KMS-11 (cell line): ENCODE measurements at regions not wholly inside any gene's neighbourhood (a gene's known extent, or its start where the extent isn't known, plus 50 kb on each side); places are given as distances from the start of the nearest gene placed in this dataset.

Source experiments
- H2AFZ ChIP-seq: fragments of 200-600 bp; sonication (generic); 2 replicates; pipeline ENCODE4 v1.6.1; 2016; ENCODE audit warnings: antibody characterized with exemption, mixed run types, low read depth
- H3K27ac ChIP-seq: fragments of 200-600 bp; sonication (generic); 2 replicates; pipeline ENCODE4 v1.6.1; 2016; ENCODE audit warnings: mild to moderate bottlenecking, mixed run types
- H3K27me3 ChIP-seq: fragments of 200-600 bp; sonication (generic); 2 replicates; pipeline ENCODE4 v1.6.1; 2017; ENCODE audit warnings: mild to moderate bottlenecking, low read depth, mixed run types, moderate library complexity; ENCODE audit not compliant: insufficient read depth
- H3K36me3 ChIP-seq: fragments of 200-600 bp; sonication (generic); 2 replicates; pipeline ENCODE4 v1.6.1; 2017; ENCODE audit warnings: mild to moderate bottlenecking, mixed run types; ENCODE audit not compliant: insufficient read depth
- H3K4me1 ChIP-seq: fragments of 200-600 bp; sonication (generic); 2 replicates; pipeline ENCODE4 v1.6.1; 2016; ENCODE audit warnings: mild to moderate bottlenecking, low read depth, mixed run types; ENCODE audit not compliant: poor library complexity, severe bottlenecking
- H3K4me2 ChIP-seq: fragments of 200-600 bp; sonication (generic); 2 replicates; pipeline ENCODE4 v1.7.0; 2016; ENCODE audit warnings: mild to moderate bottlenecking, mixed run types
- H3K4me3 ChIP-seq: fragments of 200-600 bp; sonication (generic); IDR thresholded peaks from 2 replicates; pipeline ENCODE4 v1.6.1; 2017; ENCODE audit warnings: low read depth, low read length, mixed read lengths; ENCODE audit not compliant: insufficient read depth
- H3K79me2 ChIP-seq: fragments of 200-600 bp; sonication (generic); 2 replicates; pipeline ENCODE4 v1.6.1; 2016; ENCODE audit warnings: low read depth, mixed run types; ENCODE audit not compliant: insufficient read depth
- H3K9ac ChIP-seq: fragments of 200-600 bp; sonication (generic); 2 replicates; pipeline ENCODE4 v1.6.1; 2016; ENCODE audit warnings: mild to moderate bottlenecking, mixed run types
- H4K20me1 ChIP-seq: fragments of 200-600 bp; sonication (generic); 2 replicates; pipeline ENCODE4 v1.6.1; 2016; ENCODE audit warnings: mild to moderate bottlenecking, mixed run types; ENCODE audit not compliant: insufficient read depth
- CTCF ChIP-seq: fragments of 200-600 bp; sonication (generic); conservative IDR thresholded peaks from 2 replicates; pipeline ENCODE4 v1.6.1; 2017; ENCODE audit warnings: low read depth, mild to moderate bottlenecking, antibody characterized with exemption, low read length, moderate library complexity, mixed read lengths

DNA sequence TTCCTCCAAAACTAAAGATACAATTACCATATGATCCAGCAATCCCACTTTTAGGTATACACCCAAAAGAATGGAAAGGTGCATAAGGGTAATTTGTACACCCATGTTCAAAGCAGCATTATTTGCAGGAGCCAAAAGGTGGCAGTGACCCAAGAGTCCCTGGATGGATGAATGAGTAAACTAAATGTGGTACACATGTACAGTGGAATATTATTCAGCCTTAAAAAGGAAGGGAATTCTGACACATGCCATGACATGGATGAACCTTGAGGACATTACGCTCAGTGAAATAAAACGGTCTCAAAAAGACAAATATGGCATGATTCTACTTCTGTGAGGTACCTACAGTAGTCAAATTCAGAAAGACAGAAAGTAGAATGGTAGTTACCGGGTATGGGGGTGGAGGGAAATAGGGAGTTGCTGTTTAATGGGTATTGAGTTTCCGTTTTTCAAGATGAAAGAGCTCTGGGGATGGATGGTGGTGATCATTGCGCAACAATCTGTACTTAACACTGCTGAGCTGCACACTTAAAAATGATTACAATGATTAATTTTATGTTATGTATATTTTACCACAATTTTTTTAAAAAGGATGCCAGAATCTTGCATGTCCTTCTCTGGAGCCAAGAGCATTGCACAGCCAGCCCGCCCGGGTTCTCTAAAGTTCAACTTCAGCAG, 518.9 kb upstream of the JARID2 start:
- Histone ChIP-seq H4K20me1 (no peaks in the 10 kb centered on the region), H3K36me3 (no peaks in the 10 kb centered on the region), H3K79me2 (no peaks in the 10 kb centered on the region), H3K9ac (no peak overlapping the region), H3K27me3 (no peaks in the 10 kb centered on the region), H3K4me1 (no peaks in the 10 kb centered on the region), H3K27ac (no peak overlapping the region), H3K4me2 (no peak overlapping the region), H2AFZ (no peak overlapping the region), H3K4me3 (no peak overlapping the region)
- no peak for TF ChIP-seq CTCF

DNA sequence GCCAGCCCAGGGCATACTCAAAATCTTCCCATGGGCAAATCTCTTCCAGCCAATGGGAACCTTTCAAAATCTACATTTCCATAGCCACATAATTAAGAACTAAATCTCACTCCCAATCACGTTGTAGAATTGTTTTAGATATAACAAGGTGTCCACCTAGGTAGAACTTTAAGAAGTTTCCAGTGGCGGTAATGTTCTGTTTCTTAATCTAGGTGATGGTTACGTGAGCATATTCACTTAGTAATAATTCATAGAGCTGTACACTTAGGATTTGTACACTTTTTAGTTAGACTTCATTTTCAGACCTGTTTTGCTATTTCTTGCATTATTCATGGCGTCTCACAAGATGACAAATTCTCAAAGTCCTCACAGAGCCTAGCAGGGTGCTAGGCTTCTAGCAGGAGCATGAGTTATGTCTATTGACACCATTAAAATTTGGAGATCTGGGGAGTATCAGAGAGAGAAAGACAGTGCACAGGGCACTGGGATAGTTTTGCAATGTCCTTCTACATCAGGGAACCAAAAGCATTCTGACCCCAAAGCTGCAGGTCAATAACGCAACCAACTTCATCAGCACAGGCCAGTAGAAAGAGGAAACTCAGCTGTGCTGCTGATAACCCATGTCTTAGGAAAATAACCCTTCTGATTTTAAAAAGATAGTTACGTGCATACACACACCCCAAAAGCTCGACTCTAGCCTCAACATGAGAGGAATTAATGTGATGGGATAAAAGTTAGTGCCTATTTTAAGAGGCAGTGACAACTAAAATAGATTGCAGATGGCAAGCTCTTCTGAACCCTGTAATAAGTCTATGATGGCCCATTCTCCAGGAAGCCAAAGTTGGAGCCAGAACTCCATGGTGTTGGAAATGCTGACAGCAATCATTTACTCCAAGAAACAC, 518.1 kb upstream of the JARID2 start:
- no peak overlapping the region for H3K4me3 ChIP-seq
- no peaks in the 10 kb centered on the region for H3K4me1 ChIP-seq
- TF ChIP-seq CTCF: no peak
- H3K27ac ChIP-seq: no peak overlapping the region
- no peaks in the 10 kb centered on the region for H3K27me3 ChIP-seq
- H3K9ac ChIP-seq: no peak overlapping the region
- H3K4me2 ChIP-seq: no peak overlapping the region
- no peak overlapping the region for H2AFZ ChIP-seq
- H3K36me3 ChIP-seq: no peaks in the 10 kb centered on the region
- no peaks in the 10 kb centered on the region for H3K79me2 ChIP-seq
- H4K20me1 ChIP-seq: no peaks in the 10 kb centered on the region

DNA sequence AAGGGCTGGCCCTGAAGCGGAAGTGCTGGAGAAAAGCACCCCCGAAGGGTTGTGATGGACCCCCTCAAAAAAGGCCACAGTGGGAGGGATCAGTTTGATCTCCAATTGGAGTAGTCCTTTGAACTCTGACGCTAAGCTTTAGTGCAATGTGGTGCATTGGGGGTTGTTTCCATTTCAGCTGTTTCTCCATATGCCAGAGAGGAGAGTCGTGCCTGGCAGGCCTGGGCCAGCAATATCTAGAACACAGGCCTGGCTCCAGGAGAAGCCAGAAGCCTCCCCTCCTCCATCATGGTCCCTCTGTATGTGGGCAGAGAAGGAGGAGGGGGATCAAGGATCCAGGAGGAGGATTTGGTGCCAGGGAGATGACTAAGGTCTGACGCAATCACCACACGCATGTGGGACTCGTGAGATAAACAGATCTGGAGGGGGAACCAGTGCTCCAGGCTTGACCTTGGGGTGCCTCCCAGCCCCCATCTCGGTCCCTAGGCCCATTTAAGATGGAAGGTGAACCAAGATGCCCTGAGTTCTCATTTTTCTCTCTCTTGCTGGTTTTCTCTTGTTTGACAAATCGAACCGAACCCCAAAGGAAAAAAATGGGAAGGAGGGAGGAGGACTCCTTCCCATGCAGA, 517.4 kb upstream of the JARID2 start:
- Histone ChIP-seq H3K4me2 (no peak overlapping the region), H3K79me2 (no peaks in the 10 kb centered on the region), H3K9ac (no peak overlapping the region), H3K27ac (no peak overlapping the region), H3K27me3 (no peaks in the 10 kb centered on the region), H3K4me1 (no peaks in the 10 kb centered on the region), H2AFZ (no peak overlapping the region), H4K20me1 (no peaks in the 10 kb centered on the region), H3K36me3 (no peaks in the 10 kb centered on the region), H3K4me3 (no peak overlapping the region)
- no peak for TF ChIP-seq CTCF

- no peaks in the 10 kb centered on the region for H3K27me3 ChIP-seq
- H3K4me1 ChIP-seq: peaks cover 4% of the 10 kb centered on the region
- H3K4me2 ChIP-seq: no peak overlapping the region
- H3K9ac ChIP-seq: no peak overlapping the region
- no peaks in the 10 kb centered on the region for H3K79me2 ChIP-seq
- H2AFZ ChIP-seq: no peak overlapping the region
- H4K20me1 ChIP-seq: no peaks in the 10 kb centered on the region
- TF ChIP-seq CTCF: no peak
- no peaks in the 10 kb centered on the region for H3K36me3 ChIP-seq
- H3K4me3 ChIP-seq: no peak overlapping the region
- no peak overlapping the region for H3K27ac ChIP-seq
Observed at GRCh38 chr6:14729129-14729871, 516.6 kb upstream of the JARID2 start.
